Endodermal cell (in vitro differentiated cells): ENCODE measurements at regions not wholly inside any gene's neighbourhood (a gene's known extent, or its start where the extent isn't known, plus 50 kb on each side); places are given as distances from the start of the nearest gene placed in this dataset.

Experiments
- DNase-seq: peaks from one replicate; pipeline ENCODE4 v3.0.0-alpha.2; 2017
- H3K27ac ChIP-seq: 2 replicates; pipeline ENCODE4 v1.5.1; 2013; ENCODE audit warnings: mild to moderate bottlenecking, low read depth, low read length, moderate library complexity
- H3K27me3 ChIP-seq: 2 replicates; pipeline ENCODE4 v1.6.1; 2013; ENCODE audit warnings: mild to moderate bottlenecking, low read length, moderate library complexity; ENCODE audit not compliant: insufficient read depth, control insufficient read depth, poor library complexity, severe bottlenecking
- H3K36me3 ChIP-seq: 2 replicates; pipeline ENCODE4 v1.7.0; 2013; ENCODE audit warnings: mild to moderate bottlenecking, low read length, moderate library complexity; ENCODE audit not compliant: control insufficient read depth, insufficient read depth
- H3K4me1 ChIP-seq: one replicate; pipeline ENCODE4 v1.7.0; 2013; ENCODE audit warnings: low read length; ENCODE audit not compliant: control insufficient read depth, insufficient read depth
- H3K4me3 ChIP-seq: 2 replicates; pipeline ENCODE4 v1.5.1; 2013; ENCODE audit warnings: mild to moderate bottlenecking, low read length, moderate library complexity
- H3K9ac ChIP-seq: 2 replicates; pipeline ENCODE4 v1.6.1; 2013; ENCODE audit warnings: mild to moderate bottlenecking, low read length, moderate library complexity; ENCODE audit not compliant: poor library complexity, severe bottlenecking; ENCODE audit errors: extremely low read depth
- H3K9me3 ChIP-seq: 2 replicates; pipeline ENCODE4 v1.6.1; 2013; ENCODE audit warnings: mild to moderate bottlenecking, low read length, moderate library complexity; ENCODE audit not compliant: control insufficient read depth
- H3K27ac Mint-ChIP-seq: 2 replicates; pipeline ENCODE4 v1.8.0; 2020; ENCODE audit warnings: mixed read lengths
- H3K27me3 Mint-ChIP-seq: 2 replicates; pipeline ENCODE4 v1.8.0; 2021; ENCODE audit warnings: mild to moderate bottlenecking, mixed read lengths; ENCODE audit not compliant: insufficient read depth
- H3K36me3 Mint-ChIP-seq: 2 replicates; pipeline ENCODE4 v1.8.0; 2020; ENCODE audit warnings: low read depth, mixed read lengths
- H3K4me1 Mint-ChIP-seq: 2 replicates; pipeline ENCODE4 v1.8.0; 2020; ENCODE audit warnings: mixed read lengths
- H3K4me3 Mint-ChIP-seq: 2 replicates; pipeline ENCODE4 v1.8.0; 2020; ENCODE audit warnings: mild to moderate bottlenecking, moderate library complexity, mixed read lengths
- H3K9me3 Mint-ChIP-seq: 2 replicates; pipeline ENCODE4 v1.8.0; 2020; ENCODE audit warnings: mild to moderate bottlenecking, mixed read lengths
- WGBS, 2 experiments: methylation state at CpG; one replicate each; pipeline versions ENCODE4 v1.1.5 to v1.1.7; 2013; ENCODE audit warnings: missing lambda C conversion rate in 2 of 2, mixed read lengths in 1 of 2; ENCODE audit not compliant: insufficient coverage in 1 of 2, insufficient read length in 1 of 2; 5-methylcytosine and 5-hydroxymethylcytosine counted together
- TF ChIP-seq, protein P1 (sequence below): fragments of 200-600 bp; sonication (generic); conservative IDR thresholded peaks from 2 replicates; pipeline ENCODE4 v1.5.0; 2021; ENCODE audit warnings: antibody characterized with exemption, mild to moderate bottlenecking

GRCh38 chr12:46916796-46917419, 91.1 kb upstream of the SLC38A4 start:
- Histone ChIP-seq H3K4me1 (no peaks in the 10 kb centered on the region), H3K27me3 (no peaks in the 10 kb centered on the region), H3K36me3 (no peaks in the 10 kb centered on the region), H3K9ac (no peak overlapping the region), H3K9me3 (no peaks in the 10 kb centered on the region), H3K27ac (no peak overlapping the region), H3K4me3 (no peak overlapping the region)
- H3K36me3 Mint-ChIP-seq = no peaks in the 10 kb centered on the region
- DNase-seq = no peak
- no peak overlapping the region for H3K27ac Mint-ChIP-seq
- no peak overlapping the region for H3K4me3 Mint-ChIP-seq
- no peaks in the 10 kb centered on the region for H3K9me3 Mint-ChIP-seq
- WGBS, 2 experiments = 80 to 95% methylated on average over 1 of the region's 1 CpG
- no peaks in the 10 kb centered on the region for H3K4me1 Mint-ChIP-seq
- TF ChIP-seq, protein P1, sequence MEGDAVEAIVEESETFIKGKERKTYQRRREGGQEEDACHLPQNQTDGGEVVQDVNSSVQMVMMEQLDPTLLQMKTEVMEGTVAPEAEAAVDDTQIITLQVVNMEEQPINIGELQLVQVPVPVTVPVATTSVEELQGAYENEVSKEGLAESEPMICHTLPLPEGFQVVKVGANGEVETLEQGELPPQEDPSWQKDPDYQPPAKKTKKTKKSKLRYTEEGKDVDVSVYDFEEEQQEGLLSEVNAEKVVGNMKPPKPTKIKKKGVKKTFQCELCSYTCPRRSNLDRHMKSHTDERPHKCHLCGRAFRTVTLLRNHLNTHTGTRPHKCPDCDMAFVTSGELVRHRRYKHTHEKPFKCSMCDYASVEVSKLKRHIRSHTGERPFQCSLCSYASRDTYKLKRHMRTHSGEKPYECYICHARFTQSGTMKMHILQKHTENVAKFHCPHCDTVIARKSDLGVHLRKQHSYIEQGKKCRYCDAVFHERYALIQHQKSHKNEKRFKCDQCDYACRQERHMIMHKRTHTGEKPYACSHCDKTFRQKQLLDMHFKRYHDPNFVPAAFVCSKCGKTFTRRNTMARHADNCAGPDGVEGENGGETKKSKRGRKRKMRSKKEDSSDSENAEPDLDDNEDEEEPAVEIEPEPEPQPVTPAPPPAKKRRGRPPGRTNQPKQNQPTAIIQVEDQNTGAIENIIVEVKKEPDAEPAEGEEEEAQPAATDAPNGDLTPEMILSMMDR = no peak
- H3K27me3 Mint-ChIP-seq = no peaks in the 10 kb centered on the region

GRCh38 chr12:46917821-46918220, 92.0 kb upstream of the SLC38A4 start:
- Mint-ChIP-seq H3K27ac (no peak overlapping the region), H3K9me3 (no peaks in the 10 kb centered on the region), H3K4me1 (no peaks in the 10 kb centered on the region), H3K36me3 (no peaks in the 10 kb centered on the region), H3K4me3 (no peak overlapping the region), H3K27me3 (no peaks in the 10 kb centered on the region)
- no peak overlapping the region for H3K9ac ChIP-seq
- no peak for DNase-seq
- no peak overlapping the region for H3K27ac ChIP-seq
- TF ChIP-seq, protein P1 = no peak
- H3K4me3 ChIP-seq = no peak overlapping the region
- H3K9me3 ChIP-seq = no peaks in the 10 kb centered on the region
- no peaks in the 10 kb centered on the region for H3K27me3 ChIP-seq
- 91 to 100% methylated on average over 2 to 4 of the region's 4 CpGs for WGBS, 2 experiments
- H3K4me1 ChIP-seq = no peaks in the 10 kb centered on the region
- H3K36me3 ChIP-seq = no peaks in the 10 kb centered on the region

GRCh38 chr12:46918631-46919030, 92.8 kb upstream of the SLC38A4 start:
- no peaks in the 10 kb centered on the region for H3K4me1 Mint-ChIP-seq

More at GRCh38 chr12:46918631-46919030, 92.8 kb upstream of the SLC38A4 start:
- Histone ChIP-seq H3K9me3 (no peaks in the 10 kb centered on the region), H3K27ac (no peak overlapping the region), H3K4me1 (no peaks in the 10 kb centered on the region), H3K27me3 (no peaks in the 10 kb centered on the region), H3K4me3 (no peak overlapping the region), H3K36me3 (no peaks in the 10 kb centered on the region), H3K9ac (no peak overlapping the region)
- no peak for DNase-seq
- Mint-ChIP-seq H3K4me3 (no peak overlapping the region), H3K36me3 (no peaks in the 10 kb centered on the region), H3K27ac (no peak overlapping the region), H3K9me3 (no peaks in the 10 kb centered on the region), H3K27me3 (no peaks in the 10 kb centered on the region)
- TF ChIP-seq, protein P1 = no peak
- WGBS, 2 experiments = 88 to 93% methylated on average over 7 to 9 of the region's 9 CpGs
